LNCAP (cell line): ENCODE measurements at regions not wholly inside any gene's neighbourhood (a gene's known extent, or its start where the extent isn't known, plus 50 kb on each side); places are given as distances from the start of the nearest gene placed in this dataset.

Experiments
- TF ChIP-seq, protein P1 (sequence below): fragments of 450-650 bp; IDR thresholded peaks from 2 replicates; pipeline ENCODE4 v1.5.1; 2017; ENCODE audit warnings: mild to moderate bottlenecking

DNA sequence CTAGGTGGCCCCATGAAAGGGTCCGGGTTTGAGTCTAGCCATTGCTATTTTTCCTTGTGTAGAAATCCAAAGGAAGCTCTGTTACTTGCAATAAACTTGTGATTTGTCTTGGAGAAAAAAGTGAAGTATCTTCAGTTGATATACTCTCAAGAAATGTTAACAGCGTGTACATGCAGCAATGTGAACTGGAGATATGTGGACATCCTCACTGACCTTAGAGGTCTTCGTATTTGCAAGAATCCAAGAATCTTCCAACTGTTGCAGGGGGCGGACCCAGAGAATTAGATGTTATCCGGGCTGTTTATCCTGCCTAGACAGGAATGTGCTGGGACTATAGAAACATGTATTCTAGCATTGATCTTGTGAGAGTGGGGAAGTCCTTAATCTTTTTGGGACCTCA lies 187.6 kb downstream of the KCNS3 start:
- TF ChIP-seq, protein P1, sequence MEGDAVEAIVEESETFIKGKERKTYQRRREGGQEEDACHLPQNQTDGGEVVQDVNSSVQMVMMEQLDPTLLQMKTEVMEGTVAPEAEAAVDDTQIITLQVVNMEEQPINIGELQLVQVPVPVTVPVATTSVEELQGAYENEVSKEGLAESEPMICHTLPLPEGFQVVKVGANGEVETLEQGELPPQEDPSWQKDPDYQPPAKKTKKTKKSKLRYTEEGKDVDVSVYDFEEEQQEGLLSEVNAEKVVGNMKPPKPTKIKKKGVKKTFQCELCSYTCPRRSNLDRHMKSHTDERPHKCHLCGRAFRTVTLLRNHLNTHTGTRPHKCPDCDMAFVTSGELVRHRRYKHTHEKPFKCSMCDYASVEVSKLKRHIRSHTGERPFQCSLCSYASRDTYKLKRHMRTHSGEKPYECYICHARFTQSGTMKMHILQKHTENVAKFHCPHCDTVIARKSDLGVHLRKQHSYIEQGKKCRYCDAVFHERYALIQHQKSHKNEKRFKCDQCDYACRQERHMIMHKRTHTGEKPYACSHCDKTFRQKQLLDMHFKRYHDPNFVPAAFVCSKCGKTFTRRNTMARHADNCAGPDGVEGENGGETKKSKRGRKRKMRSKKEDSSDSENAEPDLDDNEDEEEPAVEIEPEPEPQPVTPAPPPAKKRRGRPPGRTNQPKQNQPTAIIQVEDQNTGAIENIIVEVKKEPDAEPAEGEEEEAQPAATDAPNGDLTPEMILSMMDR, result no peak

DNA sequence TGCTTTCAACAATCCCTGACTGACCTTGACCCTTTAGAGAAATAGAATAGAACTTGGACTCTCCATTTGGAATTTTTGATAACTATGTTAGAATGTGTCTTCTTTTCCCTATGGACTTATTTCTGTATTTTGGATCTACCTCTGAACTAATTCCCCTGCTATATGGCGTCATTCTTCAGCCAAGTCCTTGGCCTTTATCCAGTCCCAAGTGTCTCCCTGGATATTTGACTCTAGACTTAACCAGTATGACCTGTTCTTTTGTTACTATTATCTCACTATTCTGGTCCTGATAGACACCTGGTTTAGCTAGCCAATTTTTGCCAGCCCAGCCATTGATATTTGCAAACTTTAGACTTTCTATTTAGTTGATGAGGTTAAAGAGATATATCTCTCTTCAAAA lies 186.8 kb downstream of the KCNS3 start:
- TF ChIP-seq, protein P1, result no peak

DNA sequence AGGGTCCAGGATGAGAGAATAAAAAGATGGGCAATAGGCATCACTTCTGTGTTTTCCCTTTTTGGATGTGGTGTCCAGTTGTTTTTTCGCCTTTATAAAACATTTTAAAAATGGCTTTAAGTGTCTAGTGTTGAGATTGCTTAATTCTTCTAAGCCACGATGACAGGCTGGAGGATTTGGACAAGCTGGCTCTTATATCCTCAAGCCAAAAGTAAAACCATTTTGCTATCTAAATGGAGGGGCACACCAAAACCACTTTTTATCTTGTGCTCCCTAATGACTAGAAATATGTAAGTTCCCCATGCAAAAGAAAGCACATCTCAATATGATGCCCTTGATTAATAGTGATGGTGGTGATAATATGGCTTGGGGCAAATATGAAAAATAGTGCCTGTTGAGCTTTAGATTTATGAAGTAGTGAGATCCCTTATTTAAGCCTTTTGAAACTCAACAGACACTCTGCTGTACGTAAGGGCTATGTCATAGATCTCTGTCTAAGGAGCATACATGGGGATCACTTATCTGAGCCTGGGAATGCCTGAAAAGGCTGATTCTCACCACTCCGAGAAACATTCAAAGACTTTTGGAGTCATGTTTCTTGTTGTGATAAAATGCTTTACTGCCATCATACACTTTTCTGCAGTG lies 185.5 kb downstream of the KCNS3 start:
- TF ChIP-seq, protein P1, result no peak

DNA sequence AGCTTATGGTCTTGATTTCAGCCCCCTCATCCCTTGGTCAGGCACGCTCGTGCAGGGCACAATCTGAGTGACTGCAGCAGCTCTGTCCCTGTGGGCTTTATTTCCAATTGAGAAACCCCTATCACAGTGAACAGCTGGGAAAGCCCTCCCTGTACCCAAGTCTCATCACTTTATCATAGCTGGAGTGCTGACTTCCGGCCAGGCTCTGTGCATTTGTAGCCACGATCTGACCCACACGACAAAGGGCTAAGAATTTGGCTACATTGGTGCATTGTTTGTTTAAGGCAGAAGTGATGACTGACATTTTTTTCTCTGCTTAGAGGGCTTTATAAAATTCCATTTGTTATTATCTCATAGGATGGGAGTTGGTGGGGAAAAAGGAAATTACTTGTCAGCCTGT lies 184.4 kb downstream of the KCNS3 start:
- TF ChIP-seq, protein P1, result no peak

DNA sequence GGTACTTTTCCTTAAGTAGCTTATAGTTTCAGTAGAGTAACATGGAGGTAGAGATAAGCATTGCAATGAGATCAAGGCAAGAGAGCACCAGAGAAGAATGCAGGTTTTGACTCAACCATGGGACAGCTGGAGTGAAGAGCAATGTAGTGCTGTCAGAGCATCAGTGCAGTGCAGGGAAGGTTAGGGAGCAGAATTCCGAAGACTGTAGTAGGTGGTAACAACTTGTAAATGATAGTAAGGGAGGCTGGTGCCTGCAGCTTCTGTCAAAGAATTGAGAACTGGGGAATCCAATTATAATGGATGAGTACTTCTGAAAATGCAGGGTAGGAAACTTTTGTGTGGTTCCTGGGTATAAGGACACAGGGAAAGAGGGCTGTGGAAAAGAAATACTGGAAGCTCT lies 183.2 kb downstream of the KCNS3 start:
- TF ChIP-seq, protein P1, result no peak

DNA sequence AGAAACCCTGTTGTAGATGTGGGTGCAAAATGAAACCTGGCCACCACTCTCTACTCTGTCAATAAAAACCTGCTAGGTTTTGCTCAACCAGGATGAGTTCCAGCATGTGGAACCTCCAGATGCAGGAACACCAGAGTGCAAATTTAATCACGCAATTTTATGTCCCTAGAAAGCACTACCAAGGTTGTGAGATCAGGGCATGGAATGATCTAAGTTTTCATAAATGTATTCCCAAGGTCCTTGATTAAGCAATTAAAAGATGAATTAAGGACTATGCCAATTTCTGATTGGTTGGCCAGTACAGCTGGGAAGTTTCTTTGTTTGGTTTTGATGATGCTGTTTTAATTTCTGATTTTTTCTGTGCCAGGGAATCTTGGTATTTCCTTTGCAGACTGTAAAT lies 179.2 kb downstream of the KCNS3 start:
- TF ChIP-seq, protein P1, result no peak

DNA sequence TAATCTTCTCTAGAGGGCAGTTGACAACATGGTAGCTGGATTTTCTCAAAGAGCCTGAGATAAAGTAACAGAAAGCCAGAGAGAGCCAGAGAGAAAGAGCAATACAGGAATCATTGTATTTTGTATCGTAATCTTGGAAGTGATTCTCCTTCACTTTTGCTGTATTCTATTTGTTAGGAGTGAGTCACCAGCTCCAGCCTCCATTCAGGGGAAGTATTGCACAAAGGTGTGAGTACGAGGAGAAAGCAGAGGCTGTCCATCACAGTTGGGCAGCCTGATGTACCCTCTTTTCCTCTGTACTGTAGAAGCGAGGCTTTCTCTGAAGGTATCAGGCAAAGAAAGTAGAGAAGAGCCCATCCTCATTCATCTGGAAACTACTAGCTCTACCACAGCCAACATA lies 176.8 kb downstream of the KCNS3 start:
- TF ChIP-seq, protein P1, result no peak

DNA sequence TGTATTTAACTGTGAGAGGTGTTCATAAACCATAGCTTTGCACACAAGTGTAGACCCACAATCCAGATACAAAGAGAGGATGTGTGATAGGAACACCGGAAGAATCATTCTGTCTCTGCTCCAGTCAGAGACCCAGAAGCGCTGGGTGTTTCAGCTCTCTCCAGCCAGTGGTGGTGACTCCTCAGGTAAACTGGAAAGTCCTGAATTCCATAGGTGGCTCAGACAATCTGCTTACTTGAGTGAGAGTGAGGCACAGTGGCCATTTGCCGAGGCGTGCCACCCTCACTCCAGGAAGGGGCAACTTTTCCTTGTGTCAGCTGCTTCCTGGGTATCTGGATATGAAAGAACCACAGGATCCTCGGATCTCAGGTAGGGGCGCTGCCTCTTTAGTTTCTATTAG lies 171.5 kb downstream of the KCNS3 start:
- TF ChIP-seq, protein P1, result no peak
